Stimulated activated CD4-positive, alpha-beta T cell treated with anti-CD3 and anti-CD28 coated beads, TNF-alpha, amount 100 ng/mL, for 1 hour (primary cell): ENCODE measurements at regions not wholly inside any gene's neighbourhood (a gene's known extent, or its start where the extent isn't known, plus 50 kb on each side); places are given as distances from the start of the nearest gene placed in this dataset.

ENCODE experiments used
- DNase-seq, 3 donors: peaks; one replicate each; pipeline ENCODE4 v3.0.0-alpha.2; 2020; ENCODE audit warnings: low read depth in 3 of 3, low spot score in 1 of 3

GRCh38 chr1:88111816-88112215 is 572.3 kb upstream of the PKN2 start:
- no peak for DNase-seq

GRCh38 chr1:88117597-88117996 is 566.5 kb upstream of the PKN2 start:
- no peak for DNase-seq

GRCh38 chr1:88118176-88118845 is 565.8 kb upstream of the PKN2 start:
- no peak for DNase-seq

DNA sequence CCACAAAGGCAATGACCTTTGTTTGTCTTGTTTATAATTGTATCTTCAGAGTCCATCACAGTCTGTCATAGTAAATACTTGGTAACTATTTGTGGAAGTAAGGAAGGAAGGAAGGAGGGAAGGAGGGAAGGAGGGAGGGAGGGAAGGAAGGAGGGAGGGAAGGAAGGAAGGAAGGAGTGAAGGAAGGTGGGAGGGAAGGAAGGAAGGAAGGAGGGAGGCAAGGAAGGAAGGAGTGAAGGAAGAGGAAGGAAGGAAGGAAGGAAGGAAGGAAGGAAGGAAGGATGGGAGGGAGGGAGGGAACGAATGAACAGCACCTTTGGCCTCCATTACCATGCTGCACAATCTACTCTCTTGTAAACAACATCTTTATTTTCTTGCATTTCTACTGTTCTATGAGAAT is 559.5 kb upstream of the PKN2 start:
- no peak for DNase-seq

- no peak for DNase-seq
Observed at GRCh38 chr1:88126467-88126866, 557.6 kb upstream of the PKN2 start.

- no peak for DNase-seq
Observed at GRCh38 chr1:88133991-88134390, 550.1 kb upstream of the PKN2 start.

- no peak for DNase-seq
Observed at GRCh38 chr1:88134983-88135921, 548.8 kb upstream of the PKN2 start.

- DNase-seq = no peak
Observed at GRCh38 chr1:88139633-88140032, 544.4 kb upstream of the PKN2 start.

- DNase-seq = no peak
Observed at GRCh38 chr1:88140325-88140724, 543.7 kb upstream of the PKN2 start.

- no peak for DNase-seq
Observed at GRCh38 chr1:88141499-88142074, 542.5 kb upstream of the PKN2 start.

- no peak for DNase-seq
Observed at GRCh38 chr1:88145752-88146151, 538.3 kb upstream of the PKN2 start.

DNA sequence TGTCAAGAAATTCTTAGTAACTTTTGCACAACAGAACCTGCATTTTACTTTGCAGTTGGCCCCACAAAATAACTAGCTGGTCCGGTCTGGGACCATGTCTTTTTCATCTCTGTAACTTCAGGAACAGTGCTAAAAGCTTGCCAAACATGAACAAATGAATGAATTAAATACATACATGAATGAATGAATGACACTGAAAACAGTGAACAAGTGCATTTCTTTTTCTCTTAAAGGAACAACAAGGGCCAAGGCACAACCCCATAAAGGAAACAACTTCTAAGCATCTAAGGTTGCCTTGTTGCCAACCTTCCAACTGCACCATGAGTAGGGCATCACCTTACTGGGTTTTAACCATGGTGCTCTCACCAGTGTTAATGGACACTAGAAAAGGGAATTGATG is 534.4 kb upstream of the PKN2 start:
- no peak for DNase-seq

DNA sequence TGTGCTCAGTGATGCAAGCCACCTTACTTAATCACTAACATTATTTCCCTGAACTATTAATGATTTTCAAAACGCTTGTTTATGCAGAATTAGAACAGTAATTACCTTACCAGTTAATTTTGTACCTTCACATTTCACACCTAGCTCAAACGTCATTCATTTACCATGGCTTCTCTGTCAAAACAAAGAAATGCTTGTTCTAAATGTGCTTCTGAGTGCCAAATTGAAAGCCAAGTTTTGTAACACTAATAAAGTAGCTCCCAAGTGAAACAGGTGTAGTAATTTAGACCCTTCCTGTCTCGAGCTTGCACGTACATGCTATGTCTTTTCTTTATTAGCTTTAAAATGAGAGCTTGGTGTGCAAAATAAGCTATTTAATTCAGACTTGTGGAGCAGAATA is 533.7 kb upstream of the PKN2 start:
- DNase-seq = no peak

DNA sequence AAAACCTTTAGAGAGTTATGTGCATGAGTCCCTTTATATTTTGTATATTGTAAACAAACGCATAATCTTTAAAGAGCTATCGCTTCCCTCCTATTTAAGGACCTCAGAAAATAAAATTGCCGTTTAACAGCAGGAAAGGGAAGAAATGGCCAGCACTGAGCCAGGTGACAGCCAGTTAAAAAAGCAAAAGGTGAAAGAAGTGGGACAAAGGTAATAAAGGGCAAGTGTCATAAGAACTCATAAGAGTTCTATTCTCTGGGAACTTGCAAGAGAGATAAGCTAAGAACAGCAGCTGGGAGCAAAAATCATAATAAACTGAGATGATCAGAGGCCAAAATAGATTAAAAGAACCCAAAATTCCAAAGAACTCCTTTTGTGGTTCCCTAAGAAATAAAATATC is 520.9 kb upstream of the PKN2 start:
- no peak for DNase-seq

GRCh38 chr1:88168126-88168525 is 515.9 kb upstream of the PKN2 start:
- no peak for DNase-seq

- no peak for DNase-seq
Observed at GRCh38 chr1:88169139-88169538, 514.9 kb upstream of the PKN2 start.

GRCh38 chr1:88169939-88170338 is 514.1 kb upstream of the PKN2 start:
- DNase-seq = no peak

GRCh38 chr1:88175120-88175630 is 508.9 kb upstream of the PKN2 start:
- DNase-seq = no peak

DNA sequence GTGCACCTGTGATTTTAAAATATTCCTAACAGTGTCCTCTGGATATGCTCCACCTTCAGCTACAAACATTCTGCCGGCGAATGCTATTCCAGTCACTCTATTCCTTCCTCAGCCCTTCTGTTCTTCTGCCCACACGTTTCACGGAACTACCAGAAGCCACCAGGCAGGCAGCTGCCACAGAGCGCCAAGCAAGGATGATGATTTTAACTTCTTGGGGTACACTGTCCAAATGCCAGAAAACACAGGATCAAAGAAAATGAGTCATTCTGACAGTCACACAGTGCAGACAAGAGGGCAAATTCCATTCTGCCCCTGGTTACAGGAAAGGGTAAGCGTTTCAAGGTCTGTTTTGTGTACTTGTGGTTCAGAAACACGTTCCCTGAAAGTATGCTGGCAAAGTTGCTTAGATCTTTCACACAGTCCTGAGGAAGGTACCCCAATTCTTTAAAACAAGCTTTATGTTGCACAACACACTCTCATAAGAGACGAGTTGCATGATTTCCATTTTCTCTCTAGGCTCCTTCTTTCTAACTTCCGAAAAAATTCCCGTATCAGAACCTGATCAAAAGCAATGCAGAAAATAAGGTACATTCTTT is 508.3 kb upstream of the PKN2 start:
- no peak for DNase-seq

GRCh38 chr1:88179943-88180342 is 504.1 kb upstream of the PKN2 start:
- no peak for DNase-seq

- peak in 2 of 3 donors; percentile 13 to 14 for DNase-seq
Observed at GRCh38 chr1:88180449-88181108, 503.5 kb upstream of the PKN2 start.
